PC-3 (cell line): ENCODE measurements at regions not wholly inside any gene's neighbourhood (a gene's known extent, or its start where the extent isn't known, plus 50 kb on each side); places are given as distances from the start of the nearest gene placed in this dataset.

Experiments
- ATAC-seq: fragments of 200-7000 bp; cut with Tn5 transposase; 2 replicates; pipeline ENCODE4 v1.9.1; 2020; ENCODE audit warnings: mild to moderate bottlenecking, moderate library complexity
- BruUV-seq: library from RNA; stranded (reverse); fragments of 400-500 nt; replicated peaks from 2 replicates; lab custom pipeline; 2021; lab: Mats Ljungman, UMichigan
- CTCF ChIA-PET: fragments of 300-600 bp; sonication (Branson Sonifier 250); formaldehyde crosslinking; loops from one replicate; lab custom pipeline; 2022; ENCODE audit warnings: antibody characterized with exemption; lab: Charles Lee
- POLR2A ChIA-PET: fragments of 300-600 bp; sonication (Branson Sonifier 250); formaldehyde crosslinking; loops from one replicate; lab custom pipeline; 2022; ENCODE audit warnings: antibody characterized with exemption; ENCODE audit not compliant: unreplicated experiment; lab: Charles Lee
- DNase-seq: peaks from one replicate; pipeline ENCODE4 v3.0.0-alpha.2; 2015
- H2AFZ ChIP-seq: fragments of 300-600 bp; sonication (generic); 2 replicates; pipeline ENCODE4 v1.6.0; 2016; ENCODE audit warnings: antibody characterized with exemption, low read length
- H3F3A ChIP-seq: fragments of 300-600 bp; sonication (generic); one replicate; pipeline ENCODE4 v1.6.0; 2017; ENCODE audit warnings: antibody characterized with exemption, low read length, control low read depth, mild to moderate bottlenecking; ENCODE audit not compliant: unreplicated experiment
- H3K27ac ChIP-seq: fragments of 300-600 bp; sonication (generic); 2 replicates; pipeline ENCODE4 v1.5.1; 2016; ENCODE audit warnings: mild to moderate bottlenecking, low read length
- H3K27me3 ChIP-seq: fragments of 300-600 bp; sonication (generic); 2 replicates; pipeline ENCODE4 v1.6.1; 2016; ENCODE audit warnings: low read length, mixed read lengths
- H3K36me3 ChIP-seq: fragments of 300-600 bp; sonication (generic); 2 replicates; pipeline ENCODE4 v1.6.1; 2016; ENCODE audit warnings: low read depth, mixed run types, low read length, mixed read lengths
- H3K4me1 ChIP-seq: fragments of 300-600 bp; sonication (generic); 2 replicates; pipeline ENCODE4 v1.5.1; 2016; ENCODE audit warnings: low read length; ENCODE audit not compliant: insufficient read depth
- H3K4me2 ChIP-seq: fragments of 300-600 bp; sonication (generic); 2 replicates; pipeline ENCODE4 v1.6.0; 2016; ENCODE audit warnings: low read length
- H3K4me3 ChIP-seq: fragments of 300-600 bp; sonication (generic); 2 replicates; pipeline ENCODE4 v1.5.1; 2016; ENCODE audit warnings: mild to moderate bottlenecking, low read length, mixed read lengths
- H3K79me2 ChIP-seq: fragments of 300-600 bp; sonication (generic); 2 replicates; pipeline ENCODE4 v1.6.1; 2017; ENCODE audit warnings: low read length, mixed read lengths
- H3K9ac ChIP-seq: fragments of 300-600 bp; sonication (generic); 2 replicates; pipeline ENCODE4 v1.6.0; 2016; ENCODE audit warnings: mild to moderate bottlenecking, low read length
- H3K9me2 ChIP-seq: fragments of 300-600 bp; sonication (generic); replicated peaks from 2 replicates; pipeline ENCODE4 v1.6.1; 2016; ENCODE audit warnings: mixed run types, low read length, mixed read lengths
- H3K9me3 ChIP-seq: fragments of 300-600 bp; sonication (generic); 2 replicates; pipeline ENCODE4 v1.6.1; 2016; ENCODE audit warnings: low read length, mixed read lengths
- H4K20me1 ChIP-seq: fragments of 300-600 bp; sonication (generic); 2 replicates; pipeline ENCODE4 v1.6.1; 2016; ENCODE audit warnings: low read length, mixed read lengths
- EZH2 ChIP-seq: fragments of 300-600 bp; sonication (generic); IDR thresholded peaks from one replicate; pipeline ENCODE4 v1.6.1; 2017; ENCODE audit warnings: antibody characterized with exemption, mild to moderate bottlenecking, low read length; ENCODE audit not compliant: unreplicated experiment
- EZH2phosphoT487 ChIP-seq: fragments of 300-600 bp; sonication (generic); IDR thresholded peaks from 2 replicates; pipeline ENCODE4 v1.6.1; 2018; ENCODE audit warnings: mild to moderate bottlenecking, antibody characterized with exemption, low read length, borderline replicate concordance
- intact Hi-C: fragments of 100-400 bp; cut with micrococcal nuclease; formaldehyde crosslinking; loops from 2 replicates; pipeline ENCODE4 v1.9.0; 2023
- TF ChIP-seq, protein P1 (sequence below): fragments of 300-600 bp; sonication (generic); conservative IDR thresholded peaks from 2 replicates; pipeline ENCODE4 v1.5.1; 2017; ENCODE audit warnings: antibody characterized with exemption, low read depth, mild to moderate bottlenecking, low read length

DNA sequence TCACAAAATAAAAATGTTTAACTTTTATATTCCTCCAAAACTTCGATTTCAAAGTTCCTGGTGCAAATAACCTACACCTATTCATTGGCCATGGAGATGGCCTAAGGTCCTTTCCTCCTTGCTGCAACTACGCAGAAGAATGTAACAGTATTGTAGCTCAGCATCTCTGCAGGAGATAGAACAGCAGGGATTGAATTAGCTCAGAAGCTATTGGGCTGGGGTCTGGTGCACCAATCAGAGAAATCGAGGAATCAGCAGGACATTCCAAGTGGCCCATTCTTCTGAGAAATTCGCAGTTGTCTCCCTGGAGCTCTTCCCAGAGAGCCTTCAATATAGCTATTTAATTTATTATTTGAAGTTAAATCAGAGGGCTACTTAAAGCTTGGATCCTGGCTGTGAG, 560.6 kb downstream of the GATA3 start:
- intact Hi-C loops = no loop called here
- H3K4me3 ChIP-seq = no peak overlapping the region
- H2AFZ ChIP-seq = no peak overlapping the region
- H3F3A ChIP-seq = no peaks in the 10 kb centered on the region
- H3K9ac ChIP-seq = no peak overlapping the region
- CTCF ChIA-PET = no interaction called here
- DNase-seq (no peak), ATAC-seq (no peak)
- no peaks in the 10 kb centered on the region for H4K20me1 ChIP-seq
- peaks cover 50% of the 10 kb centered on the region for H3K4me1 ChIP-seq
- no peaks in the 10 kb centered on the region for H3K9me3 ChIP-seq
- POLR2A ChIA-PET = interaction anchor here (0.5 kb wide), 1 partner anchor 57 kb away, joined by 3 read pairs; no protein-coding TSS in a partner anchor
- no peaks in the 10 kb centered on the region for H3K36me3 ChIP-seq
- TF ChIP-seq EZH2 = no peak
- no peak for TF ChIP-seq EZH2phosphoT487
- TF ChIP-seq, protein P1, sequence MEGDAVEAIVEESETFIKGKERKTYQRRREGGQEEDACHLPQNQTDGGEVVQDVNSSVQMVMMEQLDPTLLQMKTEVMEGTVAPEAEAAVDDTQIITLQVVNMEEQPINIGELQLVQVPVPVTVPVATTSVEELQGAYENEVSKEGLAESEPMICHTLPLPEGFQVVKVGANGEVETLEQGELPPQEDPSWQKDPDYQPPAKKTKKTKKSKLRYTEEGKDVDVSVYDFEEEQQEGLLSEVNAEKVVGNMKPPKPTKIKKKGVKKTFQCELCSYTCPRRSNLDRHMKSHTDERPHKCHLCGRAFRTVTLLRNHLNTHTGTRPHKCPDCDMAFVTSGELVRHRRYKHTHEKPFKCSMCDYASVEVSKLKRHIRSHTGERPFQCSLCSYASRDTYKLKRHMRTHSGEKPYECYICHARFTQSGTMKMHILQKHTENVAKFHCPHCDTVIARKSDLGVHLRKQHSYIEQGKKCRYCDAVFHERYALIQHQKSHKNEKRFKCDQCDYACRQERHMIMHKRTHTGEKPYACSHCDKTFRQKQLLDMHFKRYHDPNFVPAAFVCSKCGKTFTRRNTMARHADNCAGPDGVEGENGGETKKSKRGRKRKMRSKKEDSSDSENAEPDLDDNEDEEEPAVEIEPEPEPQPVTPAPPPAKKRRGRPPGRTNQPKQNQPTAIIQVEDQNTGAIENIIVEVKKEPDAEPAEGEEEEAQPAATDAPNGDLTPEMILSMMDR = no peak
- no TSS peak for BruUV-seq
- H3K27me3 ChIP-seq = no peaks in the 10 kb centered on the region
- no peak overlapping the region for H3K4me2 ChIP-seq
- no peak overlapping the region for H3K27ac ChIP-seq
- no peaks in the 10 kb centered on the region for H3K79me2 ChIP-seq
- no peaks in the 10 kb centered on the region for H3K9me2 ChIP-seq

DNA sequence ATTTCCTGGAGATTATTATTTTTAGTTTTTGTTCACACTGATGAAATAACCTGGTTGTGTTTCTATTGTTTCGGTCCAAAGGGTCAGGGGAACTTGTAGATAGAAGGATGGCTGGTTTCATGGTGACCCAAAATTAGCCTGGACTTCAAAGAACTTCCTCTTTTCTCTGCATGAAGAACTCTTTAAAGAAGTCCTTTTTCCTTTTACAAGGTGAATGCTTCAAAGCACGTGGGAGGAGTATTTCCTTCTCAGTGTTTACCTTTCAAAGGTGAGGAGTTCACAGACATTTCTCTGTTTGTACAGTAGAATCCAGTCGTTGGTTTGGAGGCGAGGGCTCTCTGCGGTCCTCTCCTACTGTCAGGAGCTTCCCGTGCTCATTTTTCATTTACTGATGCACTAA, 561.7 kb downstream of the GATA3 start:
- peak overlapping the region; percentile 98 for H3K27ac ChIP-seq
- TF ChIP-seq EZH2 = no peak
- TF ChIP-seq, protein P1 = no peak
- no peak for TF ChIP-seq EZH2phosphoT487
- CTCF ChIA-PET = no interaction called here

DNA sequence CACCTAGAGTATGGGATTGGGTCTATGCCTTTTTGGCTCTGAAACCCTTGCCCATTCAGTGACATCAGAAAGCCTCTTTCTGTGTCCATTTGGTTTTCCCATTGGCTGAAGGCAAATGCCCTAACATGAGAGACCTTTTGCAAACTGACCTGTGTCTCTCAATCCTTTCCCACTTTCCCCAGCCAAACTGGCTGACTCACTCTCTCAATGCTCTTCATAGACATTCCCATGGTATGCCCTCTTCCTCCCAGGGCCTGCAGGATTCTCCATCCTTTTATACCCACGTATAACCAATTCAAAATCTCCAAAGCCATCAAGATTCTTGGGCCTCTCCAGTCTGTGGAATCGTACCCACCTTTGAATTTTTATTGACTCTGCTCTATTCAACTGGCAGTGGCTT, 563.3 kb downstream of the GATA3 start:
- no TSS peak for BruUV-seq
- Histone ChIP-seq H3K27ac (peak overlapping the region; percentile 98), H3K36me3 (no peaks in the 10 kb centered on the region), H2AFZ (no peak overlapping the region), H3F3A (no peaks in the 10 kb centered on the region), H4K20me1 (no peaks in the 10 kb centered on the region), H3K9me3 (no peaks in the 10 kb centered on the region), H3K27me3 (no peaks in the 10 kb centered on the region), H3K9ac (peak overlapping the region; percentile 75), H3K4me2 (peak overlapping the region; percentile 48), H3K4me1 (peaks cover 50% of the 10 kb centered on the region), H3K4me3 (no peak overlapping the region), H3K9me2 (no peaks in the 10 kb centered on the region), H3K79me2 (no peaks in the 10 kb centered on the region)
- TF ChIP-seq EZH2phosphoT487 = no peak
- TF ChIP-seq EZH2 = no peak
- TF ChIP-seq, protein P1 = no peak
- ChIA-PET POLR2A (no interaction called here), CTCF (no interaction called here)
- DNase-seq (peak; percentile 65), ATAC-seq (no peak)
- intact Hi-C loops = no loop called here

More for the DNA sequence above, 561.7 kb downstream of the GATA3 start:
- peak overlapping the region; percentile 27; the same call in 1 of the 2 replicates for H3K9ac ChIP-seq
- H3K4me3 ChIP-seq = no peak overlapping the region
- H3K9me2 ChIP-seq = no peaks in the 10 kb centered on the region
- intact Hi-C loops = no loop called here
- no peaks in the 10 kb centered on the region for H3F3A ChIP-seq
- no peaks in the 10 kb centered on the region for H3K9me3 ChIP-seq
- no peaks in the 10 kb centered on the region for H3K79me2 ChIP-seq
- peak overlapping the region; percentile 34; the same call in 1 of the 2 replicates for H2AFZ ChIP-seq
- ATAC-seq (no peak; the same call in 1 of the 2 replicates), DNase-seq (peak; percentile 71)
- peaks cover 50% of the 10 kb centered on the region for H3K4me1 ChIP-seq
- H3K27me3 ChIP-seq = no peaks in the 10 kb centered on the region
- no peaks in the 10 kb centered on the region for H4K20me1 ChIP-seq
- no TSS peak for BruUV-seq
- POLR2A ChIA-PET = no interaction called here
- peak overlapping the region; percentile 48; the same call in 1 of the 2 replicates for H3K4me2 ChIP-seq
- no peaks in the 10 kb centered on the region for H3K36me3 ChIP-seq
